HG03520 (cell line): ENCODE measurements at regions not wholly inside any gene's neighbourhood (a gene's known extent, or its start where the extent isn't known, plus 50 kb on each side); places are given as distances from the start of the nearest gene placed in this dataset.

ENCODE experiments used
- ATAC-seq: cut with Tn5 transposase; IDR thresholded peaks from one replicate; pipeline ENCODE4 v1.9.1; 2021; ENCODE audit warnings: mild to moderate bottlenecking, moderate library complexity; ENCODE audit not compliant: unreplicated experiment

GRCh38 chr7:95669513-95669912 is 73.2 kb upstream of the PDK4 start:
- peak; percentile 55 for ATAC-seq

- no peak for ATAC-seq
These were observed 72.2 kb upstream of the PDK4 start for GRCh38 chr7:95668504-95669018.

GRCh38 chr7:95662987-95663386 is 66.7 kb upstream of the PDK4 start:
- ATAC-seq, result no peak

- no peak for ATAC-seq
These were observed 63.7 kb upstream of the PDK4 start for GRCh38 chr7:95660023-95660434.

GRCh38 chr7:95658676-95659075 is 62.4 kb upstream of the PDK4 start:
- ATAC-seq, result no peak

- ATAC-seq, result no peak
These were observed 53.2 kb upstream of the PDK4 start for GRCh38 chr7:95649546-95649945.

- ATAC-seq, result no peak
These were observed 50.0 kb upstream of the PDK4 start for GRCh38 chr7:95646350-95646749.
